ENCODE measurements at regions not wholly inside any gene's neighbourhood (a gene's known extent, or its start where the extent isn't known, plus 50 kb on each side); places are given as distances from the start of the nearest gene placed in this dataset.

DNA sequence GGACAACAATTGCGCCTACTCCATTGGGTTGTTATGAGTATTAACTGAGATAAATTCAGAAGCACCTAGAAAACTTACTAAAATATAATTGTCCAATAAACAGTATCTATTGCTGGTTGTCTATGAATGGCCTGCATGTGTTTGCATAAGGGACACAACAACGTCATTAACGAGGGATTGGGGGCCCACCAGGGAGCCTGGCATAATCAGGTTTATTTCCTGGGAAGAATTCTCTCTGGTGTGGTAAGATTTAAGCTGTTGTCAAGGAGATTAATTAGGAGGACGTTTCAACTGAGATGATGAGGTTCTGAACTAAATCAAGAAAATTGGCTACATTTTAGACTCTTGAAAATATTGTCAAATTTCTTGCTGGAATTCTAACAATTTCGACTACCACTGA, 176.1 kb upstream of the CDIN1 start:
- Histone ChIP-seq H3K9me3 (ENCODE audit: control insufficient read depth in 1 of 2, insufficient read depth in 1 of 2, low read depth in 1 of 2, low read length in 2 of 2) (no peaks in the 10 kb centered on the region), H3K9ac (ENCODE audit: low read length) (no peak overlapping the region), H3K4me3 (replicated peaks in 1 of 2; ENCODE audit: low read depth in 1 of 2, low read length in 2 of 2) (no peak overlapping the region), H3K4me2 (ENCODE audit: low read length) (no peak overlapping the region), H3K27ac (ENCODE audit: low read depth, low read length) (no peak overlapping the region), H3K9me2 (ENCODE audit: insufficient read depth) (no peaks in the 10 kb centered on the region; the same call in 1 of the 2 replicates), H2AFZ (ENCODE audit: low read depth, low read length, poor library complexity, severe bottlenecking) (peak overlapping the region; percentile 85), H3K27me3 (ENCODE audit: insufficient read depth, low read length) (no peaks in the 10 kb centered on the region), H3K79me2 (ENCODE audit: insufficient read depth, low read length) (no peaks in the 10 kb centered on the region), H3K4me1 (ENCODE audit: control insufficient read depth in 1 of 2, insufficient read depth in 2 of 2, low read length in 2 of 2) (peaks cover 12 to 23% of the 10 kb centered on the region in 2 experiments), H3K36me3 (ENCODE audit: control insufficient read depth in 1 of 2, insufficient read depth in 2 of 2, low read length in 2 of 2) (no peaks in the 10 kb centered on the region), H4K20me1 (ENCODE audit: insufficient read depth) (no peaks in the 10 kb centered on the region)
- TF ChIP-seq POLR2A (IDR thresholded peaks at IDR 0.05; ENCODE audit: borderline replicate concordance, extremely low read depth, insufficient read depth, insufficient read length) = no peak
- no peak for TF ChIP-seq CEBPB (IDR thresholded peaks at IDR 0.05; ENCODE audit: low read depth)
- TF ChIP-seq, protein P1, sequence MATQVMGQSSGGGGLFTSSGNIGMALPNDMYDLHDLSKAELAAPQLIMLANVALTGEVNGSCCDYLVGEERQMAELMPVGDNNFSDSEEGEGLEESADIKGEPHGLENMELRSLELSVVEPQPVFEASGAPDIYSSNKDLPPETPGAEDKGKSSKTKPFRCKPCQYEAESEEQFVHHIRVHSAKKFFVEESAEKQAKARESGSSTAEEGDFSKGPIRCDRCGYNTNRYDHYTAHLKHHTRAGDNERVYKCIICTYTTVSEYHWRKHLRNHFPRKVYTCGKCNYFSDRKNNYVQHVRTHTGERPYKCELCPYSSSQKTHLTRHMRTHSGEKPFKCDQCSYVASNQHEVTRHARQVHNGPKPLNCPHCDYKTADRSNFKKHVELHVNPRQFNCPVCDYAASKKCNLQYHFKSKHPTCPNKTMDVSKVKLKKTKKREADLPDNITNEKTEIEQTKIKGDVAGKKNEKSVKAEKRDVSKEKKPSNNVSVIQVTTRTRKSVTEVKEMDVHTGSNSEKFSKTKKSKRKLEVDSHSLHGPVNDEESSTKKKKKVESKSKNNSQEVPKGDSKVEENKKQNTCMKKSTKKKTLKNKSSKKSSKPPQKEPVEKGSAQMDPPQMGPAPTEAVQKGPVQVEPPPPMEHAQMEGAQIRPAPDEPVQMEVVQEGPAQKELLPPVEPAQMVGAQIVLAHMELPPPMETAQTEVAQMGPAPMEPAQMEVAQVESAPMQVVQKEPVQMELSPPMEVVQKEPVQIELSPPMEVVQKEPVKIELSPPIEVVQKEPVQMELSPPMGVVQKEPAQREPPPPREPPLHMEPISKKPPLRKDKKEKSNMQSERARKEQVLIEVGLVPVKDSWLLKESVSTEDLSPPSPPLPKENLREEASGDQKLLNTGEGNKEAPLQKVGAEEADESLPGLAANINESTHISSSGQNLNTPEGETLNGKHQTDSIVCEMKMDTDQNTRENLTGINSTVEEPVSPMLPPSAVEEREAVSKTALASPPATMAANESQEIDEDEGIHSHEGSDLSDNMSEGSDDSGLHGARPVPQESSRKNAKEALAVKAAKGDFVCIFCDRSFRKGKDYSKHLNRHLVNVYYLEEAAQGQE (IDR thresholded peaks at IDR 0.05; ENCODE audit: low read depth) = no peak
- no peak for TF ChIP-seq ELF1 (IDR thresholded peaks at IDR 0.05; ENCODE audit: borderline replicate concordance, low read depth)
- no peak for TF ChIP-seq SP1 (IDR thresholded peaks at IDR 0.05; ENCODE audit: low read depth)
- no peak for TF ChIP-seq ZNF274 (IDR thresholded peaks at IDR 0.05; ENCODE audit: low read depth, low read length)
- no peak for TF ChIP-seq FOSL1 (IDR thresholded peaks at IDR 0.05; ENCODE audit: low read depth)
- intact Hi-C loops (cut with micrococcal nuclease) = no loop called here
- DNase-seq (ENCODE audit: low read depth, low spot score) (no peak), ATAC-seq (no peak)
- RAD21 ChIA-PET (ENCODE audit: low non-redundant PET in 1 of 2, low total read pairs in 2 of 2, uncharacterized antibody in 2 of 2, unreplicated experiment in 2 of 2) = no interaction called here
- CTCF ChIA-PET = no interaction called here
- POLR2A ChIA-PET = no interaction called here
- no TSS peak for BruUV-seq (replicated peaks)

DNA sequence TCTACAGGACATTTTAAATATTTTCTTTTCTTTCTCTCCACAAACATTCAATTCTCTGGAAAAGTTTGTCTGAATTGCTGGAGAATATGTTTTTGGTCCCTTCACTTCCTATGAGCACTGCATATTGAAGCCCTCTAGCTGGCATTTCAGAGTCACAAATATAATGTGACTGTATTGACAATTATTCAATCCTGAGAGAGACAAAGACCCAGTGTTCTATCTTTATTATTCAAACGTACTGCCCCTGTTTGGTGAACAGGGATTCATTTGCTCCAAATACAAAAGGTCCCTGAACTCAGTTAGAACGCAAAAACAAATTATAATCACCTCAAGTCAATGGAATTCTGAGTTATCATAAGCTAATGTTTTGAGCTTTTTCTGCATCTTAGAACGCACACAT, 173.1 kb upstream of the CDIN1 start:
- CTCF ChIA-PET = no interaction called here
- Histone ChIP-seq H2AFZ (ENCODE audit: low read depth, low read length, poor library complexity, severe bottlenecking) (peak overlapping the region; percentile 53), H3K9me2 (ENCODE audit: insufficient read depth) (no peaks in the 10 kb centered on the region; the same call in 1 of the 2 replicates), H4K20me1 (ENCODE audit: insufficient read depth) (no peaks in the 10 kb centered on the region), H3K9ac (ENCODE audit: low read length) (no peak overlapping the region), H3K27me3 (ENCODE audit: insufficient read depth, low read length) (no peaks in the 10 kb centered on the region), H3K4me2 (ENCODE audit: low read length) (no peak overlapping the region), H3K27ac (ENCODE audit: low read depth, low read length) (no peak overlapping the region), H3K36me3 (ENCODE audit: control insufficient read depth in 1 of 2, insufficient read depth in 2 of 2, low read length in 2 of 2) (no peaks in the 10 kb centered on the region), H3K9me3 (ENCODE audit: control insufficient read depth in 1 of 2, insufficient read depth in 1 of 2, low read depth in 1 of 2, low read length in 2 of 2) (no peaks in the 10 kb centered on the region; a peak in 1 of 4 replicates), H3K4me1 (ENCODE audit: control insufficient read depth in 1 of 2, insufficient read depth in 2 of 2, low read length in 2 of 2) (peaks cover 12 to 23% of the 10 kb centered on the region in 2 experiments), H3K79me2 (ENCODE audit: insufficient read depth, low read length) (no peaks in the 10 kb centered on the region), H3K4me3 (replicated peaks in 1 of 2; ENCODE audit: low read depth in 1 of 2, low read length in 2 of 2) (no peak overlapping the region)
- RAD21 ChIA-PET (ENCODE audit: low non-redundant PET in 1 of 2, low total read pairs in 2 of 2, uncharacterized antibody in 2 of 2, unreplicated experiment in 2 of 2) = no interaction called here
- no peak for DNase-seq (ENCODE audit: low read depth, low spot score)
- ATAC-seq = no peak
- POLR2A ChIA-PET = interaction anchor here (0.8 to 2.1 kb wide), 2 partner anchors 9 to 14 kb away, joined by 3 to 4 read pairs; no protein-coding TSS in a partner anchor
- intact Hi-C loops (cut with micrococcal nuclease) = no loop called here
- BruUV-seq (replicated peaks) = no TSS peak
- TF ChIP-seq SIN3A (IDR thresholded peaks at IDR 0.05; ENCODE audit: low read depth) = no peak
- TF ChIP-seq, protein P2, sequence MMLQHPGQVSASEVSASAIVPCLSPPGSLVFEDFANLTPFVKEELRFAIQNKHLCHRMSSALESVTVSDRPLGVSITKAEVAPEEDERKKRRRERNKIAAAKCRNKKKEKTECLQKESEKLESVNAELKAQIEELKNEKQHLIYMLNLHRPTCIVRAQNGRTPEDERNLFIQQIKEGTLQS (IDR thresholded peaks at IDR 0.05) = no peak
- no peak for TF ChIP-seq ELF1 (IDR thresholded peaks at IDR 0.05; ENCODE audit: borderline replicate concordance, low read depth)
- TF ChIP-seq EGR1 (IDR thresholded peaks at IDR 0.05; ENCODE audit: low read depth) = no peak
- no peak for TF ChIP-seq CEBPB (IDR thresholded peaks at IDR 0.05; ENCODE audit: low read depth)
- TF ChIP-seq RAD21 (IDR thresholded peaks at IDR 0.05; ENCODE audit: low read depth) = no peak
- no peak for TF ChIP-seq JUND (IDR thresholded peaks at IDR 0.05)
- TF ChIP-seq, protein P3, sequence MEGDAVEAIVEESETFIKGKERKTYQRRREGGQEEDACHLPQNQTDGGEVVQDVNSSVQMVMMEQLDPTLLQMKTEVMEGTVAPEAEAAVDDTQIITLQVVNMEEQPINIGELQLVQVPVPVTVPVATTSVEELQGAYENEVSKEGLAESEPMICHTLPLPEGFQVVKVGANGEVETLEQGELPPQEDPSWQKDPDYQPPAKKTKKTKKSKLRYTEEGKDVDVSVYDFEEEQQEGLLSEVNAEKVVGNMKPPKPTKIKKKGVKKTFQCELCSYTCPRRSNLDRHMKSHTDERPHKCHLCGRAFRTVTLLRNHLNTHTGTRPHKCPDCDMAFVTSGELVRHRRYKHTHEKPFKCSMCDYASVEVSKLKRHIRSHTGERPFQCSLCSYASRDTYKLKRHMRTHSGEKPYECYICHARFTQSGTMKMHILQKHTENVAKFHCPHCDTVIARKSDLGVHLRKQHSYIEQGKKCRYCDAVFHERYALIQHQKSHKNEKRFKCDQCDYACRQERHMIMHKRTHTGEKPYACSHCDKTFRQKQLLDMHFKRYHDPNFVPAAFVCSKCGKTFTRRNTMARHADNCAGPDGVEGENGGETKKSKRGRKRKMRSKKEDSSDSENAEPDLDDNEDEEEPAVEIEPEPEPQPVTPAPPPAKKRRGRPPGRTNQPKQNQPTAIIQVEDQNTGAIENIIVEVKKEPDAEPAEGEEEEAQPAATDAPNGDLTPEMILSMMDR (IDR thresholded peaks at IDR 0.05 in 2 of 3, conservative IDR thresholded peaks at IDR 0.05 in 1 of 3; ENCODE audit: borderline replicate concordance in 1 of 3, insufficient read depth in 1 of 3, low read depth in 2 of 3, low read length in 2 of 3) = no peak
- TF ChIP-seq POLR2A (IDR thresholded peaks at IDR 0.05; ENCODE audit: borderline replicate concordance, extremely low read depth, insufficient read depth, insufficient read length) = no peak
- no peak for TF ChIP-seq EZH2 (IDR thresholded peaks at IDR 0.05)

Data from HCT116 (cell line).